ENCODE measurements at regions not wholly inside any gene's neighbourhood (a gene's known extent, or its start where the extent isn't known, plus 50 kb on each side); places are given as distances from the start of the nearest gene placed in this dataset.

- DNase-seq (ENCODE audit: low read depth), result no peak
Observed at GRCh38 chr1:54459726-54460191, 53.6 kb upstream of the SSBP3 start.

GRCh38 chr1:54459140-54459539, 52.9 kb upstream of the SSBP3 start:
- no peak for DNase-seq (ENCODE audit: low read depth)
- H3K4me3 ChIP-seq (ENCODE audit: low read depth, low read length), result no peak overlapping the region
- no peak for TF ChIP-seq CTCF (IDR thresholded peaks at IDR 0.05; ENCODE audit: control insufficient read depth, extremely low read depth, insufficient read depth)

More at GRCh38 chr1:54459726-54460191, 53.6 kb upstream of the SSBP3 start:
- TF ChIP-seq CTCF (IDR thresholded peaks at IDR 0.05; ENCODE audit: control insufficient read depth, extremely low read depth, insufficient read depth), result no peak
- no peak overlapping the region for H3K4me3 ChIP-seq (ENCODE audit: low read depth, low read length)

- TF ChIP-seq CTCF (IDR thresholded peaks at IDR 0.05; ENCODE audit: control insufficient read depth, extremely low read depth, insufficient read depth), result no peak
- DNase-seq (ENCODE audit: low read depth), result no peak
- no peak overlapping the region for H3K4me3 ChIP-seq (ENCODE audit: low read depth, low read length)
Observed at GRCh38 chr1:54456921-54457529, 50.8 kb upstream of the SSBP3 start.

GRCh38 chr1:54456361-54456760, 50.2 kb upstream of the SSBP3 start:
- H3K4me3 ChIP-seq (ENCODE audit: low read depth, low read length), result no peak overlapping the region
- no peak for DNase-seq (ENCODE audit: low read depth)
- TF ChIP-seq CTCF (IDR thresholded peaks at IDR 0.05; ENCODE audit: control insufficient read depth, extremely low read depth, insufficient read depth), result no peak

All from LNCaP clone FGC (cell line).